ENCODE measurements at regions not wholly inside any gene's neighbourhood (a gene's known extent, or its start where the extent isn't known, plus 50 kb on each side); places are given as distances from the start of the nearest gene placed in this dataset.

- TF ChIP-seq ATF1 (CRISPR knock-in tag; IDR thresholded peaks at IDR 0.05) (no peak), CTCF (IDR thresholded peaks at IDR 0.05) (no peak), STAT6 (CRISPR knock-in tag; conservative IDR thresholded peaks at IDR 0.05; ENCODE audit: low read depth) (no peak), FOXK1 (CRISPR knock-in tag; IDR thresholded peaks at IDR 0.05) (no peak), ZBTB21 (CRISPR knock-in tag; IDR thresholded peaks at IDR 0.05; ENCODE audit: borderline replicate concordance) (no peak), ATF2 (CRISPR knock-in tag; IDR thresholded peaks at IDR 0.05; ENCODE audit: borderline replicate concordance, low read depth) (no peak)
Measured at GRCh38 chr3:14277557-14277956, 98.9 kb downstream of the LSM3 start.

All from WTC11 (cell line).